ENCODE measurements at regions not wholly inside any gene's neighbourhood (a gene's known extent, or its start where the extent isn't known, plus 50 kb on each side); places are given as distances from the start of the nearest gene placed in this dataset.

DNA sequence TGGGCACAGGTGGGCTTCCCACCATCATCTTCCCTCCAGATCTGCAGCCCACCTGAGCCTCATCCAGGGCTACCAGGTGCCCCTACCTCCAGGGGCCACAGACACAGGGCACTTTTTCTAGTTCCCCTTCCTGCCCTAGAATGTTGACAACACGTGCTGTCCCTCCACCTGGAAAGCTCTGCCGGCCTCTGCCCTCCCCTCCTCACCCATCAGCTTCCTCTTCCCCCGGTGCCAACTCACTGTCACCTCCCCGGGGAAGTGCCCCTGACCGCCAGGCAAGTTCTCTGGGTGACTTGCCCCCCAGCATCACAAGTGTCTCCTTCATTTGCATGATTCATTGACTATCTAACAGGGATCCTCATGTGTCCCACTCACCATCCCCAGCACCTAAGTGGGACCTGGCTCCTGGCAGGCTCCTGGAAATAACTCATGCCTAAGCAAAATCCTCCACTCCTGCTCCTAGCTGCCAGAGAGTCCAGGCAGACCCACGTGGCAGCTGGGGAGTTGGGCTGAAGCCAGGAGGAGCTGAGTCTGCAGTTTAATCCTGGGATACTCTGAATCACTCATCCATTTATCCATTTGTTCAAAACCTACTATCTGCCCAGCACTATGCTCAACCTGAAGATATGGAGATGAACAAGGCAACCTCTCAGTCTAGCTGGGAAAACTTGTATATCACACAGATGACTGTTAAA, 304.4 kb downstream of the FOXL1 start:
- Histone ChIP-seq H3K4me3 (no peak overlapping the region), H3K4me1 (ENCODE audit: control insufficient read depth in 1 of 2, low read depth in 2 of 2) (peaks cover 7 to 14% of the 10 kb centered on the region in 2 donors), H3K9me3 (no peaks in the 10 kb centered on the region), H3K27ac (no peak overlapping the region), H3K36me3 (no peaks in the 10 kb centered on the region), H3K27me3 (replicated peaks; ENCODE audit: insufficient read depth) (no peaks in the 10 kb centered on the region)
- ATAC-seq (ENCODE audit: insufficient number of reproducible peaks, low FRiP score, low read depth) (no peak), DNase-seq (ENCODE audit: low spot score) (no peak)
- TF ChIP-seq, protein P1, sequence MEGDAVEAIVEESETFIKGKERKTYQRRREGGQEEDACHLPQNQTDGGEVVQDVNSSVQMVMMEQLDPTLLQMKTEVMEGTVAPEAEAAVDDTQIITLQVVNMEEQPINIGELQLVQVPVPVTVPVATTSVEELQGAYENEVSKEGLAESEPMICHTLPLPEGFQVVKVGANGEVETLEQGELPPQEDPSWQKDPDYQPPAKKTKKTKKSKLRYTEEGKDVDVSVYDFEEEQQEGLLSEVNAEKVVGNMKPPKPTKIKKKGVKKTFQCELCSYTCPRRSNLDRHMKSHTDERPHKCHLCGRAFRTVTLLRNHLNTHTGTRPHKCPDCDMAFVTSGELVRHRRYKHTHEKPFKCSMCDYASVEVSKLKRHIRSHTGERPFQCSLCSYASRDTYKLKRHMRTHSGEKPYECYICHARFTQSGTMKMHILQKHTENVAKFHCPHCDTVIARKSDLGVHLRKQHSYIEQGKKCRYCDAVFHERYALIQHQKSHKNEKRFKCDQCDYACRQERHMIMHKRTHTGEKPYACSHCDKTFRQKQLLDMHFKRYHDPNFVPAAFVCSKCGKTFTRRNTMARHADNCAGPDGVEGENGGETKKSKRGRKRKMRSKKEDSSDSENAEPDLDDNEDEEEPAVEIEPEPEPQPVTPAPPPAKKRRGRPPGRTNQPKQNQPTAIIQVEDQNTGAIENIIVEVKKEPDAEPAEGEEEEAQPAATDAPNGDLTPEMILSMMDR (IDR thresholded peaks at IDR 0.05), result no peak

DNA sequence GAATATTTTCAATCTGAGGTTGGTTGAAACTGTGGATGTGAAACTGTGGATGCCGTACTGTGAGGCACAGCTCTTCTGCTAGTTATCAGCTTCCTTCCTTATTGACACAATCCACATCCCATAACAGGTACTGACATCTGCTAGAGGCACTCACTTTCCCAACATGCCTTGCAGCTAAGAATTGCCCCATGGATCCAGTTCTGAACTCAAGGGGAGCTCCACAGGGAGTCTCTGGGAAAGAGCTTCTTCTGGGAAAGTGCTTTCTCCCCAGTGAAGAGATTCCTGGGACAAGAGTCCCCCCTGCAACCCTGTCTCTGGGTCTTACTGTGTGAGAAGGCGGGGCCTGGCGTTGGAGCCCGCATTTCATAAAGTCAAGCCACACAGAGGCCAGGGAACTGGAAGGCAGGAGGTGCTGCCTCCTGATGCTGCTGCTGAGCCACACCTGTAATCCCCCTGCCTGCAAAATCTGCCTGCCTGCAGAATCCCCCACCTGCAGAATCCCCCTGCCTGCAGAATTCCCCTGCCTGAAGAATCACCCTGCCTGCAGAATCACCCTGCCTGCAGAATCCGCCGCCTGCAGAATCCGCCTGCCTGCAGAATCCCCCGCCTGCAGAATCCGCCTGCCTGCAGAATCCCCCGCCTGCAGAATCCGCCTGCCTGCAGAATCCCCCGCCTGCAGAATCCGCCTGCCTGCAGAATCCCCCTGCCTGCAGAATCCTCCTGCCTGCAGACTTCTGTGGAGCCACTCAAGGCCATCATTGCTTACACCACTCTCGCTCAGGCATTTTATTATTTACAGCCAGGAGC, 305.4 kb downstream of the FOXL1 start:
- Histone ChIP-seq H3K4me3 (no peak overlapping the region), H3K9me3 (no peaks in the 10 kb centered on the region), H3K36me3 (no peaks in the 10 kb centered on the region), H3K27ac (no peak overlapping the region), H3K27me3 (replicated peaks; ENCODE audit: insufficient read depth) (no peaks in the 10 kb centered on the region), H3K4me1 (ENCODE audit: control insufficient read depth in 1 of 2, low read depth in 2 of 2) (peaks cover 7 to 14% of the 10 kb centered on the region in 2 donors)
- ATAC-seq (ENCODE audit: insufficient number of reproducible peaks, low FRiP score, low read depth) (no peak), DNase-seq (ENCODE audit: low spot score) (no peak)
- TF ChIP-seq, protein P1 (IDR thresholded peaks at IDR 0.05), result no peak

DNA sequence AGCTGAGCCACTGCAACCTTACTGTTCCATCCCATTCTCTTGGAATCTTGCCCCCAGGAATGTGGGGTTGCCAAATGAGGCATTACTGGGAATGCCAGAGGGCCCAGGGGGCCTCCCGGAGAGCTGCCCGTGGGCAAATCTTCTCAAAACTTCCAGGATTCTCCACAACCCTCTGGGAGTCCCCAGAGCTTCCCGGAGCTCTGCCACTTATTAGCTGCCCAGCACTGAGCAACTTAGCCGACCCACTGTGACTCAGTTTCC, 306.0 kb downstream of the FOXL1 start:
- TF ChIP-seq, protein P1 (IDR thresholded peaks at IDR 0.05), result no peak
- no peaks in the 10 kb centered on the region for H3K9me3 ChIP-seq
- DNase-seq (ENCODE audit: low spot score), result no peak
- H3K27ac ChIP-seq, result no peak overlapping the region
- H3K4me3 ChIP-seq, result no peak overlapping the region
- peaks cover 7 to 14% of the 10 kb centered on the region in 2 donors for H3K4me1 ChIP-seq (ENCODE audit: control insufficient read depth in 1 of 2, low read depth in 2 of 2)
- no peaks in the 10 kb centered on the region for H3K36me3 ChIP-seq
- no peaks in the 10 kb centered on the region for H3K27me3 ChIP-seq (replicated peaks; ENCODE audit: insufficient read depth)
- no peak for ATAC-seq (ENCODE audit: insufficient number of reproducible peaks, low FRiP score, low read depth)

DNA sequence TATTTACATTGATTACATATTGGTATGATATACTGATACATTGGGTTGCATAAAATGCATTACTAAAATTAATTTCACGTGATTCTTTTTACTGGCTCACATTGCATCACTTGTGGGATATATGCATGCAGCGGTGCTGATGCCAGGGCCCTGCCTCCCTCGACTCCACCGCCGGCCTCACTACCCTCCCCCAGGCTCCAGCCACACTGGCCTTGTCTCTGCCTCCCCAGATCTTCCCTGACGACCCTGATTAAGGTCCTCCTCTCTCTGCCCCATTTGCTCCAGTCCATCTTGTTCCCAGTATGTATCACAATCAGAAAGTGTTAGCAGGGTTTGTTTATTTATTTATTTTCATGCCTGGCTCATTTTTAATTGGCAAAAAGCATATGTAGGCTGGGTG, 306.8 kb downstream of the FOXL1 start:
- TF ChIP-seq, protein P1 (IDR thresholded peaks at IDR 0.05), result no peak

DNA sequence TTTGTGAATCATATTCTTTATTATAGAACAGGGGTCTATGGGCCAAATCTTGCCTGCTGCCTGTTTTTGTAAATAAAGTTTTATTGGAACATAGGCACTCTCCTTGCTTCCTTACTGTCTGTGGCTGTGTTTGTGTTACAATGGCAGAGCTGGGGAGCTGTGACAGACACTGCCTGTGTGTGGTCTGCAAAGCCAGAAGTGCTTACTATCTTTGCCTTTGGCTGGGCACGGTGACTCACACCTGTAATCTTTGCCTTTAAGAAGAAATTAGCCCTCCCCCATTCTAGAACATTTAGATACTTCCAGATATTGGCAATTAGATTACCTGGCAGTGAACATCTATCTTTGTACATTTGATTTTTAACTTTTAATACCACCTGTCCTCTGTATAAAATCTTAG, 308.3 kb downstream of the FOXL1 start:
- Histone ChIP-seq H3K4me3 (no peak overlapping the region), H3K4me1 (ENCODE audit: control insufficient read depth in 1 of 2, low read depth in 2 of 2) (peaks cover 6 to 13% of the 10 kb centered on the region in 2 donors), H3K27me3 (replicated peaks; ENCODE audit: insufficient read depth) (no peaks in the 10 kb centered on the region), H3K9me3 (no peaks in the 10 kb centered on the region), H3K27ac (no peak overlapping the region), H3K36me3 (no peaks in the 10 kb centered on the region)
- ATAC-seq (ENCODE audit: insufficient number of reproducible peaks, low FRiP score, low read depth) (no peak), DNase-seq (ENCODE audit: low spot score) (no peak)
- TF ChIP-seq, protein P1 (IDR thresholded peaks at IDR 0.05), result no peak

More for the DNA sequence above, 306.8 kb downstream of the FOXL1 start:
- no peak for ATAC-seq (ENCODE audit: insufficient number of reproducible peaks, low FRiP score, low read depth)
- no peak overlapping the region for H3K4me3 ChIP-seq
- H3K9me3 ChIP-seq, result no peaks in the 10 kb centered on the region
- H3K27me3 ChIP-seq (replicated peaks; ENCODE audit: insufficient read depth), result no peaks in the 10 kb centered on the region
- H3K4me1 ChIP-seq (ENCODE audit: control insufficient read depth in 1 of 2, low read depth in 2 of 2), result peaks cover 7 to 14% of the 10 kb centered on the region in 2 donors
- H3K27ac ChIP-seq, result no peak overlapping the region
- DNase-seq (ENCODE audit: low spot score), result no peak
- no peaks in the 10 kb centered on the region for H3K36me3 ChIP-seq

All from thoracic aorta (tissue), 2 donors.